ENCODE measurements at regions not wholly inside any gene's neighbourhood (a gene's known extent, or its start where the extent isn't known, plus 50 kb on each side); places are given as distances from the start of the nearest gene placed in this dataset.

- Histone ChIP-seq H3K4me2 (replicated peaks; ENCODE audit: low read depth, low read length, poor library complexity, severe bottlenecking) (no peak overlapping the region), H3K4me3 (ENCODE audit: control extremely low read depth in 1 of 5, extremely low read depth in 1 of 5, insufficient read depth in 1 of 5, low read depth in 2 of 5, low read length in 4 of 5) (no peak overlapping the region), H3K27me3 (replicated peaks in 1 of 4; ENCODE audit: control extremely low read depth in 1 of 4, control insufficient read depth in 3 of 4, insufficient read depth in 4 of 4, low read length in 3 of 4) (no peaks in the 10 kb centered on the region), H3K36me3 (replicated peaks in 1 of 2; ENCODE audit: control extremely low read depth in 1 of 2, control insufficient read depth in 1 of 2, extremely low read depth in 1 of 2, insufficient read depth in 2 of 2, low read length in 1 of 2) (no peaks in the 10 kb centered on the region), H3K9ac (ENCODE audit: low read length) (no peak overlapping the region), H3K27ac (ENCODE audit: low read length in 2 of 2) (no peak overlapping the region), H3K4me1 (ENCODE audit: control insufficient read depth in 2 of 2, insufficient read depth in 2 of 2, low read length in 2 of 2) (no peaks in the 10 kb centered on the region), H3K9me3 (ENCODE audit: control extremely low read depth in 1 of 3, control insufficient read depth in 2 of 3, insufficient read depth in 1 of 3, low read length in 2 of 3) (no peaks in the 10 kb centered on the region), H4K20me1 (ENCODE audit: control insufficient read depth, insufficient read depth, low read length, poor library complexity, severe bottlenecking) (no peaks in the 10 kb centered on the region), H2AFZ (ENCODE audit: insufficient read depth, low read depth, low read length, poor library complexity, severe bottlenecking) (no peak overlapping the region), H3K79me2 (ENCODE audit: control insufficient read depth, insufficient read depth, low read length) (no peaks in the 10 kb centered on the region)
- intact Hi-C loops (cut with micrococcal nuclease) = no loop called here
- no peaks in the 10 kb centered on the region for H3K27me3 Mint-ChIP-seq
- no peak for TF ChIP-seq CTCF (IDR thresholded peaks at IDR 0.05)
- no peak for TF ChIP-seq EZH2 (IDR thresholded peaks at IDR 0.05; ENCODE audit: borderline replicate concordance, insufficient read depth, low read depth, low read length, poor library complexity, severe bottlenecking)
- ChIA-PET CTCF (no interaction called here), POLR2A (no interaction called here)
- DNase-seq (no peak), ATAC-seq (ENCODE audit: low read depth) (no peak)
- H3K4me1 Mint-ChIP-seq = no peaks in the 10 kb centered on the region
- H3K4me3 Mint-ChIP-seq = no peak overlapping the region
- no peak overlapping the region for H3K27ac Mint-ChIP-seq
- H3K9me3 Mint-ChIP-seq (ENCODE audit: insufficient read depth) = no peaks in the 10 kb centered on the region
Observed at GRCh38 chr3:35385271-35385670, 254.1 kb upstream of the ARPP21 start.

- Histone ChIP-seq H3K4me3 (ENCODE audit: control extremely low read depth in 1 of 5, extremely low read depth in 1 of 5, insufficient read depth in 1 of 5, low read depth in 2 of 5, low read length in 4 of 5) (no peak overlapping the region), H3K27ac (ENCODE audit: low read length in 2 of 2) (no peak overlapping the region), H3K79me2 (ENCODE audit: control insufficient read depth, insufficient read depth, low read length) (no peaks in the 10 kb centered on the region), H3K4me1 (ENCODE audit: control insufficient read depth in 2 of 2, insufficient read depth in 2 of 2, low read length in 2 of 2) (no peaks in the 10 kb centered on the region), H4K20me1 (ENCODE audit: control insufficient read depth, insufficient read depth, low read length, poor library complexity, severe bottlenecking) (no peaks in the 10 kb centered on the region), H3K9ac (ENCODE audit: low read length) (no peak overlapping the region), H3K36me3 (replicated peaks in 1 of 2; ENCODE audit: control extremely low read depth in 1 of 2, control insufficient read depth in 1 of 2, extremely low read depth in 1 of 2, insufficient read depth in 2 of 2, low read length in 1 of 2) (no peaks in the 10 kb centered on the region), H3K9me3 (ENCODE audit: control extremely low read depth in 1 of 3, control insufficient read depth in 2 of 3, insufficient read depth in 1 of 3, low read length in 2 of 3) (peaks cover 0 to 15% (median 5%) of the 10 kb centered on the region in 3 donors), H3K27me3 (replicated peaks in 1 of 4; ENCODE audit: control extremely low read depth in 1 of 4, control insufficient read depth in 3 of 4, insufficient read depth in 4 of 4, low read length in 3 of 4) (no peaks in the 10 kb centered on the region), H3K4me2 (replicated peaks; ENCODE audit: low read depth, low read length, poor library complexity, severe bottlenecking) (no peak overlapping the region), H2AFZ (ENCODE audit: insufficient read depth, low read depth, low read length, poor library complexity, severe bottlenecking) (no peak overlapping the region)
- Mint-ChIP-seq H3K9me3 (ENCODE audit: insufficient read depth) (peaks cover 5% of the 10 kb centered on the region), H3K27ac (no peak overlapping the region), H3K4me3 (no peak overlapping the region), H3K27me3 (no peaks in the 10 kb centered on the region), H3K4me1 (no peaks in the 10 kb centered on the region)
- ChIA-PET CTCF (no interaction called here), POLR2A (no interaction called here)
- no CpG with 5 or more reads among the region's 2 CpGs for WGBS (ENCODE audit: insufficient coverage)
- TF ChIP-seq CTCF (IDR thresholded peaks at IDR 0.05) = no peak
- ATAC-seq (ENCODE audit: low read depth) (no peak), DNase-seq (no peak)
- intact Hi-C loops (cut with micrococcal nuclease) = no loop called here
Observed at GRCh38 chr3:35389907-35390306, 249.4 kb upstream of the ARPP21 start.
